SU-DHL-6 (cell line): ENCODE measurements at regions not wholly inside any gene's neighbourhood (a gene's known extent, or its start where the extent isn't known, plus 50 kb on each side); places are given as distances from the start of the nearest gene placed in this dataset.

Source experiments
- H2AFZ ChIP-seq: fragments of 200-600 bp; sonication (generic); 2 replicates; pipeline ENCODE4 v1.6.1; 2014; ENCODE audit warnings: low read depth, mild to moderate bottlenecking, moderate library complexity, mixed read lengths, antibody characterized with exemption, low read length; ENCODE audit not compliant: severe bottlenecking
- H3F3A ChIP-seq: fragments of 200-600 bp; shearing (Covaris generic); 2 replicates; pipeline ENCODE4 v1.6.0; 2016; ENCODE audit warnings: antibody characterized with exemption, mild to moderate bottlenecking; ENCODE audit not compliant: insufficient read depth
- H3K27ac ChIP-seq: fragments of 200-600 bp; sonication (generic); 2 replicates; pipeline ENCODE4 v1.5.1; 2016; ENCODE audit warnings: low read depth, mild to moderate bottlenecking, low read length, moderate library complexity, mixed read lengths
- H3K27me3 ChIP-seq: fragments of 200-600 bp; sonication (generic), shearing (Covaris generic); 2 replicates; pipeline ENCODE4 v1.6.0; 2014; ENCODE audit warnings: mild to moderate bottlenecking, low read length
- H3K36me3 ChIP-seq: fragments of 200-600 bp; sonication (generic); 2 replicates; pipeline ENCODE4 v1.6.1; 2014; ENCODE audit warnings: mild to moderate bottlenecking, low read length, mixed read lengths
- H3K4me2 ChIP-seq: fragments of 300-600, 200-600 bp; shearing (Covaris generic), sonication (generic); 2 replicates; pipeline ENCODE4 v1.6.0; 2014; ENCODE audit warnings: low read length, low read depth, mild to moderate bottlenecking; ENCODE audit not compliant: poor library complexity, severe bottlenecking
- H3K4me3 ChIP-seq: fragments of 200-600 bp; sonication (generic); 2 replicates; pipeline ENCODE4 v1.5.1; 2014; ENCODE audit warnings: antibody characterized with exemption, low read length, mild to moderate bottlenecking, mixed read lengths; ENCODE audit not compliant: insufficient read depth, poor library complexity, severe bottlenecking
- H3K79me2 ChIP-seq: fragments of 200-600 bp; sonication (generic); 2 replicates; pipeline ENCODE4 v1.6.1; 2014; ENCODE audit warnings: mild to moderate bottlenecking, low read length, moderate library complexity; ENCODE audit not compliant: insufficient read depth
- H3K9ac ChIP-seq: fragments of 200-600 bp; sonication (generic); 2 replicates; pipeline ENCODE4 v1.7.0; 2014; ENCODE audit warnings: mild to moderate bottlenecking, low read length
- H3K9me2 ChIP-seq: fragments of 200-600 bp; sonication (generic); replicated peaks from 2 replicates; pipeline ENCODE4 v1.6.1; 2014; ENCODE audit warnings: low read length; ENCODE audit not compliant: insufficient read depth
- H3K9me3 ChIP-seq: fragments of 200-600 bp; sonication (generic); 2 replicates; pipeline ENCODE4 v1.6.1; 2014; ENCODE audit warnings: low read length, mixed read lengths; ENCODE audit not compliant: insufficient read depth
- H4K20me1 ChIP-seq: fragments of 200-600 bp; sonication (generic); 2 replicates; pipeline ENCODE4 v1.6.1; 2014; ENCODE audit warnings: low read depth, mild to moderate bottlenecking, antibody characterized with exemption, low read length, moderate library complexity, mixed read lengths
- CTCF ChIP-seq: fragments of 200-600 bp; sonication (generic); IDR thresholded peaks from one replicate; pipeline ENCODE4 v1.5.1; 2017; ENCODE audit warnings: antibody characterized with exemption, mild to moderate bottlenecking, low read length, moderate library complexity; ENCODE audit not compliant: insufficient read depth, poor library complexity, severe bottlenecking
- EZH2phosphoT487 ChIP-seq: fragments of 200-600 bp; sonication (generic), shearing (Covaris generic); conservative IDR thresholded peaks from 2 replicates; pipeline ENCODE4 v1.6.1; 2018; ENCODE audit warnings: mild to moderate bottlenecking, antibody characterized with exemption, low read length, moderate library complexity, mixed read lengths

GRCh38 chr3:177893331-177893730 lies 642.9 kb upstream of the KCNMB2 start:
- H3K9me3 ChIP-seq, result no peaks in the 10 kb centered on the region
- H3K27ac ChIP-seq, result no peak overlapping the region
- H3K9ac ChIP-seq, result no peak overlapping the region
- H3K9me2 ChIP-seq, result no peaks in the 10 kb centered on the region
- no peaks in the 10 kb centered on the region for H3K27me3 ChIP-seq
- H3K36me3 ChIP-seq, result no peaks in the 10 kb centered on the region
- H3K4me2 ChIP-seq, result no peak overlapping the region
- no peaks in the 10 kb centered on the region for H3K79me2 ChIP-seq
- no peaks in the 10 kb centered on the region for H4K20me1 ChIP-seq
- H3F3A ChIP-seq, result no peaks in the 10 kb centered on the region
- H2AFZ ChIP-seq, result no peak overlapping the region
- no peak for TF ChIP-seq CTCF
- no peak for TF ChIP-seq EZH2phosphoT487
- no peak overlapping the region for H3K4me3 ChIP-seq

- H3K4me3 ChIP-seq, result no peak overlapping the region
- no peaks in the 10 kb centered on the region for H3F3A ChIP-seq
- H3K9ac ChIP-seq, result no peak overlapping the region
- no peak overlapping the region for H3K4me2 ChIP-seq
- no peaks in the 10 kb centered on the region for H3K27me3 ChIP-seq
- no peak for TF ChIP-seq EZH2phosphoT487
- TF ChIP-seq CTCF, result no peak
- no peaks in the 10 kb centered on the region for H3K36me3 ChIP-seq
- no peak overlapping the region for H2AFZ ChIP-seq
- no peaks in the 10 kb centered on the region for H3K9me3 ChIP-seq
- H4K20me1 ChIP-seq, result no peaks in the 10 kb centered on the region
- no peak overlapping the region for H3K27ac ChIP-seq
- no peaks in the 10 kb centered on the region for H3K9me2 ChIP-seq
- H3K79me2 ChIP-seq, result no peaks in the 10 kb centered on the region
Measured at GRCh38 chr3:177894081-177894728, 642.0 kb upstream of the KCNMB2 start.

GRCh38 chr3:177898185-177898584 lies 638.1 kb upstream of the KCNMB2 start:
- no peak overlapping the region for H3K27ac ChIP-seq
- H3K4me3 ChIP-seq, result no peak overlapping the region
- H4K20me1 ChIP-seq, result no peaks in the 10 kb centered on the region
- H3K9me3 ChIP-seq, result peaks cover 5% of the 10 kb centered on the region; the same call in 1 of the 2 replicates
- no peaks in the 10 kb centered on the region for H3K9me2 ChIP-seq
- H3K4me2 ChIP-seq, result no peak overlapping the region
- no peaks in the 10 kb centered on the region for H3K27me3 ChIP-seq
- H3K9ac ChIP-seq, result no peak overlapping the region
- no peaks in the 10 kb centered on the region for H3K36me3 ChIP-seq
- H3F3A ChIP-seq, result no peaks in the 10 kb centered on the region
- H2AFZ ChIP-seq, result no peak overlapping the region
- no peaks in the 10 kb centered on the region for H3K79me2 ChIP-seq
- no peak for TF ChIP-seq EZH2phosphoT487
- TF ChIP-seq CTCF, result no peak
